Prostate gland (tissue), 2 donors: ENCODE measurements at regions not wholly inside any gene's neighbourhood (a gene's known extent, or its start where the extent isn't known, plus 50 kb on each side); places are given as distances from the start of the nearest gene placed in this dataset.

Source experiments
- CTCF ChIP-seq, 4 experiments: fragments of 200-600 bp in 2 of 4; fragments of 450-650 bp in 2 of 4; sonication (generic) in 2 of 4; IDR thresholded peaks; 1 replicate in 3 of 4; 2 replicates in 1 of 4; pipeline ENCODE4 v1.5.1; 2016 to 2019; ENCODE audit warnings: antibody characterized with exemption in 4 of 4, mild to moderate bottlenecking in 2 of 4, moderate library complexity in 2 of 4
- POLR2A ChIP-seq: fragments of 450-650 bp; IDR thresholded peaks from one replicate; pipeline ENCODE4 v1.6.1; 2016; ENCODE audit warnings: antibody characterized with exemption, mild to moderate bottlenecking
- POLR2AphosphoS5 ChIP-seq: sonication (generic); formaldehyde crosslinking; IDR thresholded peaks from one replicate; pipeline ENCODE4 v1.6.1; 2017; ENCODE audit warnings: antibody characterized with exemption

GRCh38 chr13:29905845-29906244, 55.4 kb upstream of the UBL3 start:
- peak; percentile 40 for TF ChIP-seq POLR2A
- TF ChIP-seq CTCF (IDR thresholded peaks at IDR 0.05): no peak
- peak; percentile 85 for TF ChIP-seq POLR2AphosphoS5
